Neural crest cell (in vitro differentiated cells): ENCODE measurements at regions not wholly inside any gene's neighbourhood (a gene's known extent, or its start where the extent isn't known, plus 50 kb on each side); places are given as distances from the start of the nearest gene placed in this dataset.

Experiments
- DNase-seq: peaks from one replicate; pipeline ENCODE4 v3.0.0; 2021; ENCODE audit warnings: low read depth, mixed read lengths, low spot score
- H3K27ac Mint-ChIP-seq: one replicate; pipeline ENCODE4 v1.8.0; 2021; ENCODE audit warnings: mild to moderate bottlenecking, mixed read lengths; ENCODE audit not compliant: unreplicated experiment
- H3K27me3 Mint-ChIP-seq: 2 replicates; pipeline ENCODE4 v1.8.0; 2021; ENCODE audit warnings: low read depth, mild to moderate bottlenecking, mixed read lengths
- H3K36me3 Mint-ChIP-seq: 2 replicates; pipeline ENCODE4 v1.8.0; 2021; ENCODE audit warnings: low read depth, mild to moderate bottlenecking, mixed read lengths
- H3K4me1 Mint-ChIP-seq: 2 replicates; pipeline ENCODE4 v1.8.0; 2021; ENCODE audit warnings: mixed read lengths
- H3K4me3 Mint-ChIP-seq: one replicate; pipeline ENCODE4 v1.8.0; 2021; ENCODE audit warnings: mild to moderate bottlenecking, mixed read lengths
- H3K9me3 Mint-ChIP-seq: 2 replicates; pipeline ENCODE4 v1.8.0; 2021; ENCODE audit warnings: mixed read lengths
- TF ChIP-seq, protein P1 (sequence below): fragments of 200-600 bp; sonication (generic); conservative IDR thresholded peaks from 2 replicates; pipeline ENCODE4 v1.5.0; 2021; ENCODE audit warnings: antibody characterized with exemption, mild to moderate bottlenecking

DNA sequence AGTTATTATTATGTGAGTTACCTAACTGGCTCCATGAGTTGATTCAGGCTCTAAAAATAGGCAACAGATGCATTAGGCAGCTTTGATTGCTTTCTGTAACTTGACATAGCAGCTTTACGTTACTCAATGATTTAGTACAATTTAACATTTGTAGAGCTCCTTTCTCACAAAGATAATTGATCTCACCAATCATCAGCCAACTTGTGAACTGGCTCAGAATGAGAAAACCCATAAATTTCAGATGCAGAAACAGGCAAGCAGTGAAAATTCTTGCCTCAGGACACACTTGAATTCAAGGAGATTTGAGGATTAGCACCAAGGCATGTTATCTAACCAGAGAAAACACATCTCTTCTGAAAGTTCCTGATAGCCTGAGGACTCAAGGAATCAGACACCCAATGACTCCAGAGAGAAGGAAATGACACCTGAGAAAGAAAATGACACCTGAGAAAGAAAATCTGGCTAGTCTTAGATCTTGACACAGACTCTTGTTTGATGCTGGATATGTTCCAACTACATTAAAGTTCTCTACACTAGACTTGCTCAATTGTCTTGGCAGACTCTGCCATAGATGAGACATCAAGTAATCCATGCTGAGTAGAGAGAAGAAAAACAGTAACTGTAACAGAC, 315.1 kb upstream of the CBLB start:
- no peak for DNase-seq
- Mint-ChIP-seq H3K4me1 (no peaks in the 10 kb centered on the region), H3K27ac (no peak overlapping the region), H3K4me3 (no peak overlapping the region), H3K27me3 (no peaks in the 10 kb centered on the region), H3K9me3 (no peaks in the 10 kb centered on the region), H3K36me3 (no peaks in the 10 kb centered on the region)
- TF ChIP-seq, protein P1, sequence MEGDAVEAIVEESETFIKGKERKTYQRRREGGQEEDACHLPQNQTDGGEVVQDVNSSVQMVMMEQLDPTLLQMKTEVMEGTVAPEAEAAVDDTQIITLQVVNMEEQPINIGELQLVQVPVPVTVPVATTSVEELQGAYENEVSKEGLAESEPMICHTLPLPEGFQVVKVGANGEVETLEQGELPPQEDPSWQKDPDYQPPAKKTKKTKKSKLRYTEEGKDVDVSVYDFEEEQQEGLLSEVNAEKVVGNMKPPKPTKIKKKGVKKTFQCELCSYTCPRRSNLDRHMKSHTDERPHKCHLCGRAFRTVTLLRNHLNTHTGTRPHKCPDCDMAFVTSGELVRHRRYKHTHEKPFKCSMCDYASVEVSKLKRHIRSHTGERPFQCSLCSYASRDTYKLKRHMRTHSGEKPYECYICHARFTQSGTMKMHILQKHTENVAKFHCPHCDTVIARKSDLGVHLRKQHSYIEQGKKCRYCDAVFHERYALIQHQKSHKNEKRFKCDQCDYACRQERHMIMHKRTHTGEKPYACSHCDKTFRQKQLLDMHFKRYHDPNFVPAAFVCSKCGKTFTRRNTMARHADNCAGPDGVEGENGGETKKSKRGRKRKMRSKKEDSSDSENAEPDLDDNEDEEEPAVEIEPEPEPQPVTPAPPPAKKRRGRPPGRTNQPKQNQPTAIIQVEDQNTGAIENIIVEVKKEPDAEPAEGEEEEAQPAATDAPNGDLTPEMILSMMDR, result no peak

DNA sequence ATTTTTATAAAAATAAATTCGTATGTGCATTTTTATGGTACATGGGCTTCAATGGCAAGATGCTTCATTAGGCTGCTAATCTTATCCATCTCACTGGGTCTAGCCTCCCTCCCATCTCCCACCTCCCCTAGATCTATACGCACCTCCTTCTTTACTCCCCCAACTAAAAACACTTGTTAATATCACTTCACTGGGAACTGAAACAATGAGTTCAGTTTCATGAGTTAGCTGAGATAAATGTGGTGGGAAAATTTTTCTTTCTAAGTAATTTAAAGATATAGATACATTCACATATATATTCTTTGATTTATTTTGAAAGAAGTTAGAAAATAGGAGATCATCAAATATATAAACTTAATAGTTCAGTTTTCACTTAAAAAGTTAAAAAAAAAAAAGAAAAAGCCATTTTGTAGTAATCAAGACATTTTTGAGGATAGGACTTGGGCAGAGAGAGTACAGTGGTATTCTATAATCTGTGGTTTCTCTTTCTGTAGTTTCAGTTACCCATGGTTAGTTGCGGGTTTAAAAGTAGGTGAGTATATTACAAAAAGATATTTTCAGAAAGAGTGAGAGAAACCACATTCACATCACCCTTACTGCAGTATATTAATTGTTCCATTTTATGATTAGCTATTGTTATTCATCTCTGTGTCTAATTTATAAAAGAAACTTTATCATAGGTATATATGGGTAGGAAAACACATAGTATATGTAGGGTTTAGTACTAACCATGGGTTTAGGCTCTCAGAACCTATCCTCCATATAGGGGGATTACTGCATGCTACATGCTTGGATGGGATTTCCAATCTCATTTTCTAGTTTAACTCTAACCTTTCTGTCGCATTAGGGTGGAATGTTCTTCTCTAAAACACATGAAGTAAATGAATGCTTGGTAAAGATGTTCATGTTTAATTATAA, 316.0 kb upstream of the CBLB start:
- H3K27ac Mint-ChIP-seq, result no peak overlapping the region
- DNase-seq, result no peak

DNA sequence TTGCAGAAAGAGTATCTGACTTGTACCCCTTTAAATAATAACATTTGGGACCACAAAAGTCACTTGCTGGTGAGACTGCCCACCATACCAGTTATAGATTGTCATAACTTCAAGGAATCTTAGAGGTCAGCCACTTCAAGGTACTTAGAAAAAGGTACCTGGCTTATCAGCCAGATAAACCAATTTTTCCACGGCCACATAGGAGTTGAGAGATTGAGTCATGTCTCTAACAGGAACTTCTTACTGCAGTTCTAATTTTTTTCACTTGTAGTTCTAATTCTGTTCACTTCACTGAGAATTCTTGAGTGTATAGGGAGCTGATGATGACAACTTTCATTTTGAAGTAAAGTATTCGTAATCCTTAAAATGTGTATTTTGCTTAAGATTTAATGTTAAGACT, 317.1 kb upstream of the CBLB start:
- H3K4me3 Mint-ChIP-seq, result no peak overlapping the region
- H3K27me3 Mint-ChIP-seq, result no peaks in the 10 kb centered on the region
- no peak for DNase-seq
- TF ChIP-seq, protein P1, result no peak
- no peak overlapping the region for H3K27ac Mint-ChIP-seq
- H3K9me3 Mint-ChIP-seq, result no peaks in the 10 kb centered on the region
- H3K4me1 Mint-ChIP-seq, result no peaks in the 10 kb centered on the region
- H3K36me3 Mint-ChIP-seq, result no peaks in the 10 kb centered on the region

More for the DNA sequence above, 316.0 kb upstream of the CBLB start:
- no peak overlapping the region for H3K4me3 Mint-ChIP-seq
- no peaks in the 10 kb centered on the region for H3K4me1 Mint-ChIP-seq
- TF ChIP-seq, protein P1, result no peak
- H3K27me3 Mint-ChIP-seq, result no peaks in the 10 kb centered on the region
- H3K9me3 Mint-ChIP-seq, result no peaks in the 10 kb centered on the region
- no peaks in the 10 kb centered on the region for H3K36me3 Mint-ChIP-seq

DNA sequence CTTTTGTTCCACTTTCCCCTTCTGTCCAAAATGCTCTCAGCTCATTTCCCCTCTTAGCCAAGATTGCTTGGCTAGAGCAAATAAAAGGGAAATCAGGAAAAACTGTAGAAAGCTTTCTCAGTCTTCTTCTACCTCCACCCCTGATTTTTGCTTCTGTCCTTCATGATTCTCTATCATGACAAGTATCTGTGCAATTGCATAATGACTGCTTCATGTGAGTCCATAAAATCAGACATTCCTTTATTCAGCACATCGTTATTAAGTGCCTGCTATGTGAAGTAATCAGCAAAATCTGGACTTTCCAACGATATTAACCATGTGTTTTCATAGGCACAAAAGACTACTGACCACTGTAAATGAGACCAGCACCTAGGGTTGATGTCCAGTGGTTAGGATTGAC, 321.5 kb upstream of the CBLB start:
- no peak for DNase-seq
- Mint-ChIP-seq H3K27me3 (no peaks in the 10 kb centered on the region), H3K36me3 (no peaks in the 10 kb centered on the region), H3K27ac (no peak overlapping the region), H3K9me3 (no peaks in the 10 kb centered on the region), H3K4me3 (no peak overlapping the region), H3K4me1 (no peaks in the 10 kb centered on the region)
- TF ChIP-seq, protein P1, result no peak

DNA sequence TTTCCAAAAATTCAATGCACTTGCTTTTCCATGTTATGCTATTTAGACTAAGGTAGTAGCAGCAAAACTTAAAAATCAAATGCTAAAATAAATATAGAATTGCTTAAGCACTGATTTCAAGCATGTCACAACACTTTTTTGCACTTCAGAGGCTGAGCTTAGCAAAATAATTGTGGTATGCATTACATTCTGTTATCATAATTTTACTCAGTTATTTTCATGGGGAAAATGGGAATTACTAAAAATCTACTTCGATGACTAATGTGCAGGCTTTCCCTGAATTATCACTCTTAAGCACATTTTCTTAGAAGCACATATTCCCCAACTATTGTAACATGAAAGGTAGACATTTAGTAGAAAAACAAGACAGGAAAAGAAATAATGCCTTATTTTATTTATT, 322.4 kb upstream of the CBLB start:
- no peak overlapping the region for H3K27ac Mint-ChIP-seq
- H3K9me3 Mint-ChIP-seq, result no peaks in the 10 kb centered on the region
- H3K4me3 Mint-ChIP-seq, result no peak overlapping the region
- no peaks in the 10 kb centered on the region for H3K36me3 Mint-ChIP-seq
- no peak for DNase-seq
- H3K27me3 Mint-ChIP-seq, result no peaks in the 10 kb centered on the region
- no peaks in the 10 kb centered on the region for H3K4me1 Mint-ChIP-seq
- TF ChIP-seq, protein P1, result no peak
